ENCODE measurements at regions not wholly inside any gene's neighbourhood (a gene's known extent, or its start where the extent isn't known, plus 50 kb on each side); places are given as distances from the start of the nearest gene placed in this dataset.

DNA sequence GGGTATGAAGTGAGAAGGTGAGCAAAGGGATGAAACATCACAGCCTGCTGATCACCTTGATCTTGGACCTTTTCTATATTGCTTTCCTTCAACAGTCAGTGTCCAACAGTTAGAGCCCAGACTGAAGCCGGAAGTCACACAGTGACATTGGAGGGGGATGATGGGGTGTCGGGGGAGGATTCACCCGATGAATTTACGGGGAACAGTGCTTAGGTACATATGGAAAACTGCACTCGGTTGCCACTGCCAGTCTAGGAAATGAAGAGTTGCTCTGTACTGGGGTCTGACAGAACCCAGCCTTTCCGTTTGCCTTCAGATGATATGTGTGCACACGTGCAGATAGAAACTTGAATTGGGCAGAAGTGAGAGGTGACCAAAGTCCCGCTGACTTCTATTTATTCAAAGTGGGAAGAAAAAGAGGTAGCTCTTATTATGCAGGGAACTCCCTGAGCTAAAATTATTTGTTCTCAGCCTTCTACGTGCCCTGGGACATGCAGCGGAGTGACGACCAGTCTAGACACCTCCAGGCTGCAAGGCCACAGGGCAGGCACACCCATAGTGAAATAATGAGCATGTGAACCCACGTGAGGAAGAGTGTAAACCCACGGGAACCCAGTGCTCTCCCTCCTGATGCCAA is 107.2 kb upstream of the INHBA start (continued):
- TF ChIP-seq ZNF746 (CRISPR knock-in tag; IDR thresholded peaks at IDR 0.05) (no peak), NFKB2 (CRISPR knock-in tag; IDR thresholded peaks at IDR 0.05; ENCODE audit: borderline replicate concordance) (no peak), ZBTB49 (CRISPR knock-in tag; IDR thresholded peaks at IDR 0.05; ENCODE audit: borderline replicate concordance) (no peak), CHD4 (IDR thresholded peaks at IDR 0.05; ENCODE audit: borderline replicate concordance, low read length) (no peak), IKZF4 (CRISPR knock-in tag; IDR thresholded peaks at IDR 0.05; ENCODE audit: borderline replicate concordance, low read depth, not compliant biosample characterization) (no peak), ZEB1 (IDR thresholded peaks at IDR 0.05; ENCODE audit: insufficient replicate concordance, low read depth) (no peak), HHEX (CRISPR knock-in tag; IDR thresholded peaks at IDR 0.05) (no peak), ZNF550 (CRISPR knock-in tag; IDR thresholded peaks at IDR 0.05; ENCODE audit: borderline replicate concordance) (no peak), HMGXB3 (CRISPR knock-in tag; IDR thresholded peaks at IDR 0.05; ENCODE audit: borderline replicate concordance) (no peak), ARNTL (CRISPR knock-in tag; IDR thresholded peaks at IDR 0.05) (no peak), PLRG1 (conservative IDR thresholded peaks at IDR 0.05) (no peak)
- TF ChIP-seq, protein P1, sequence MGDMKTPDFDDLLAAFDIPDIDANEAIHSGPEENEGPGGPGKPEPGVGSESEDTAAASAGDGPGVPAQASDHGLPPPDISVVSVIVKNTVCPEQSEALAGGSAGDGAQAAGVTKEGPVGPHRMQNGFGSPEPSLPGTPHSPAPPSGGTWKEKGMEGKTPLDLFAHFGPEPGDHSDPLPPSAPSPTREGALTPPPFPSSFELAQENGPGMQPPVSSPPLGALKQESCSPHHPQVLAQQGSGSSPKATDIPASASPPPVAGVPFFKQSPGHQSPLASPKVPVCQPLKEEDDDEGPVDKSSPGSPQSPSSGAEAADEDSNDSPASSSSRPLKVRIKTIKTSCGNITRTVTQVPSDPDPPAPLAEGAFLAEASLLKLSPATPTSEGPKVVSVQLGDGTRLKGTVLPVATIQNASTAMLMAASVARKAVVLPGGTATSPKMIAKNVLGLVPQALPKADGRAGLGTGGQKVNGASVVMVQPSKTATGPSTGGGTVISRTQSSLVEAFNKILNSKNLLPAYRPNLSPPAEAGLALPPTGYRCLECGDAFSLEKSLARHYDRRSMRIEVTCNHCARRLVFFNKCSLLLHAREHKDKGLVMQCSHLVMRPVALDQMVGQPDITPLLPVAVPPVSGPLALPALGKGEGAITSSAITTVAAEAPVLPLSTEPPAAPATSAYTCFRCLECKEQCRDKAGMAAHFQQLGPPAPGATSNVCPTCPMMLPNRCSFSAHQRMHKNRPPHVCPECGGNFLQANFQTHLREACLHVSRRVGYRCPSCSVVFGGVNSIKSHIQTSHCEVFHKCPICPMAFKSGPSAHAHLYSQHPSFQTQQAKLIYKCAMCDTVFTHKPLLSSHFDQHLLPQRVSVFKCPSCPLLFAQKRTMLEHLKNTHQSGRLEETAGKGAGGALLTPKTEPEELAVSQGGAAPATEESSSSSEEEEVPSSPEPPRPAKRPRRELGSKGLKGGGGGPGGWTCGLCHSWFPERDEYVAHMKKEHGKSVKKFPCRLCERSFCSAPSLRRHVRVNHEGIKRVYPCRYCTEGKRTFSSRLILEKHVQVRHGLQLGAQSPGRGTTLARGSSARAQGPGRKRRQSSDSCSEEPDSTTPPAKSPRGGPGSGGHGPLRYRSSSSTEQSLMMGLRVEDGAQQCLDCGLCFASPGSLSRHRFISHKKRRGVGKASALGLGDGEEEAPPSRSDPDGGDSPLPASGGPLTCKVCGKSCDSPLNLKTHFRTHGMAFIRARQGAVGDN (CRISPR knock-in tag; IDR thresholded peaks at IDR 0.05), result no peak
- TF ChIP-seq, protein P2, sequence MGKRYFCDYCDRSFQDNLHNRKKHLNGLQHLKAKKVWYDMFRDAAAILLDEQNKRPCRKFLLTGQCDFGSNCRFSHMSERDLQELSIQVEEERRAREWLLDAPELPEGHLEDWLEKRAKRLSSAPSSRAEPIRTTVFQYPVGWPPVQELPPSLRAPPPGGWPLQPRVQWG (CRISPR knock-in tag; IDR thresholded peaks at IDR 0.05; ENCODE audit: borderline replicate concordance, low read depth), result no peak
- TF ChIP-seq, protein P3, sequence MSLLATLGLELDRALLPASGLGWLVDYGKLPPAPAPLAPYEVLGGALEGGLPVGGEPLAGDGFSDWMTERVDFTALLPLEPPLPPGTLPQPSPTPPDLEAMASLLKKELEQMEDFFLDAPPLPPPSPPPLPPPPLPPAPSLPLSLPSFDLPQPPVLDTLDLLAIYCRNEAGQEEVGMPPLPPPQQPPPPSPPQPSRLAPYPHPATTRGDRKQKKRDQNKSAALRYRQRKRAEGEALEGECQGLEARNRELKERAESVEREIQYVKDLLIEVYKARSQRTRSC (CRISPR knock-in tag; IDR thresholded peaks at IDR 0.05; ENCODE audit: low read depth), result no peak

All from HepG2 (cell line).